GM23338 (cell line): ENCODE measurements at regions not wholly inside any gene's neighbourhood (a gene's known extent, or its start where the extent isn't known, plus 50 kb on each side); places are given as distances from the start of the nearest gene placed in this dataset.

Source experiments
- CREB1 ChIP-seq: fragments of 250-450 bp; sonication (Bioruptor Pico); IDR thresholded peaks from 2 replicates; pipeline ENCODE4 v1.5.0; 2020; ENCODE audit warnings: low read depth, mild to moderate bottlenecking, moderate library complexity
- CTCF ChIP-seq, 2 experiments: fragments of 200-600 bp in 1 of 2; sonication (generic) in 1 of 2; conservative IDR thresholded peaks; 2 replicates each; pipeline versions ENCODE4 v1.5.1 to v1.6.1; 2016 to 2017; ENCODE audit warnings: antibody characterized with exemption in 2 of 2, low read depth in 2 of 2, mild to moderate bottlenecking in 2 of 2, moderate library complexity in 1 of 2
- ETS1 ChIP-seq: IDR thresholded peaks from 2 replicates; pipeline ENCODE4 v1.6.1; 2016; ENCODE audit warnings: antibody characterized with exemption
- EZH2 ChIP-seq: fragments of 200-600 bp; sonication (generic); IDR thresholded peaks from one replicate; pipeline ENCODE4 v1.8.0; 2017; ENCODE audit warnings: antibody characterized with exemption, mild to moderate bottlenecking, low read depth; ENCODE audit not compliant: unreplicated experiment
- EZH2phosphoT487 ChIP-seq: fragments of 200-600 bp; sonication (generic); IDR thresholded peaks from one replicate; pipeline ENCODE4 v1.8.1; 2018; ENCODE audit warnings: antibody characterized with exemption; ENCODE audit not compliant: unreplicated experiment
- JUNB ChIP-seq: IDR thresholded peaks from one replicate; pipeline ENCODE4 v1.6.1; 2016; ENCODE audit warnings: antibody characterized with exemption; ENCODE audit not compliant: unreplicated experiment
- NANOG ChIP-seq: IDR thresholded peaks from 2 replicates; pipeline ENCODE4 v1.6.1; 2016; ENCODE audit warnings: antibody characterized with exemption, borderline replicate concordance
- POLR2AphosphoS5 ChIP-seq: IDR thresholded peaks from 2 replicates; pipeline ENCODE4 v1.6.1; 2016; ENCODE audit warnings: antibody characterized with exemption, low read depth
- REST ChIP-seq: IDR thresholded peaks from one replicate; pipeline ENCODE4 v1.6.1; 2018; ENCODE audit warnings: antibody characterized with exemption; ENCODE audit not compliant: unreplicated experiment
- STAT1 ChIP-seq: IDR thresholded peaks from one replicate; pipeline ENCODE4 v1.6.1; 2016; ENCODE audit warnings: antibody characterized with exemption; ENCODE audit not compliant: unreplicated experiment
- ZNF114 ChIP-seq: fragments of 250-450 bp; sonication (Bioruptor Pico); IDR thresholded peaks from 2 replicates; pipeline ENCODE4 v1.5.0; 2020; ENCODE audit warnings: mild to moderate bottlenecking, moderate library complexity
- ZNF331 ChIP-seq: fragments of 250-450 bp; sonication (Bioruptor Pico); IDR thresholded peaks from 2 replicates; pipeline ENCODE4 v1.5.0; 2020; ENCODE audit warnings: low read depth, mild to moderate bottlenecking, moderate library complexity
- ZNF462 ChIP-seq: fragments of 250-450 bp; sonication (Bioruptor Pico); IDR thresholded peaks from 2 replicates; pipeline ENCODE4 v1.5.0; 2020; ENCODE audit warnings: mild to moderate bottlenecking, moderate library complexity

- TF ChIP-seq CTCF (conservative IDR thresholded peaks at IDR 0.05; ENCODE audit: low read depth in 2 of 2): no peak
- no peak for TF ChIP-seq EZH2
- TF ChIP-seq CREB1: no peak
- no peak for TF ChIP-seq STAT1
- no peak for TF ChIP-seq POLR2AphosphoS5
- TF ChIP-seq REST: no peak
- TF ChIP-seq EZH2phosphoT487: no peak
- no peak for TF ChIP-seq ZNF114 (CRISPR knock-in tag)
- no peak for TF ChIP-seq ETS1
- no peak for TF ChIP-seq JUNB
- no peak for TF ChIP-seq ZNF331 (CRISPR knock-in tag)
- TF ChIP-seq ZNF462: no peak
- TF ChIP-seq NANOG: no peak
These were observed 1753.7 kb upstream of the AGA start for GRCh38 chr4:179195887-179196286.
